T-cell (primary cell): ENCODE measurements at regions not wholly inside any gene's neighbourhood (a gene's known extent, or its start where the extent isn't known, plus 50 kb on each side); places are given as distances from the start of the nearest gene placed in this dataset.
A peak's percentile ranks its signal among the peaks of the same experiment; 100 is the strongest.

ENCODE experiments used
- ATAC-seq, 4 experiments: fragments of 200-7000 bp in 3 of 4; fragments of 150-1000 bp in 1 of 4; cut with Tn5 transposase; replicated peaks in 1 of 4; 1 replicate in 3 of 4; 2 replicates in 1 of 4; pipeline ENCODE4 v1.10.0; 2021; ENCODE audit warnings: moderate library complexity in 3 of 4, mild to moderate bottlenecking in 2 of 4, moderate number of reproducible peaks in 1 of 4
- CTCF ChIA-PET, 2 donors: fragments of 300-600 bp; sonication (Branson Sonifier 250); formaldehyde crosslinking; loops; one replicate each; lab custom pipeline; 2022; ENCODE audit warnings: antibody characterized with exemption in 2 of 2; lab: Charles Lee
- POLR2A ChIA-PET, 2 donors: fragments of 300-600 bp; sonication (Branson Sonifier 250); formaldehyde crosslinking; loops; one replicate each; lab custom pipeline; 2022; ENCODE audit warnings: antibody characterized with exemption in 2 of 2; lab: Charles Lee
- DNase-seq, 35 experiments: peaks; one replicate each; pipeline versions ENCODE4 v3.0.0 to v3.0.0-alpha.2; 2013 to 2023
- H3K27ac ChIP-seq: one replicate; pipeline ENCODE4 v1.5.1; 2013; ENCODE audit warnings: low read length
- H3K27me3 ChIP-seq, 2 experiments: replicated peaks in 1 of 2; 1 replicate in 1 of 2; 2 replicates in 1 of 2; pipeline versions ENCODE4 v1.6.1 to v1.7.0; 2013; ENCODE audit warnings: low read length in 1 of 2, mixed read lengths in 1 of 2; ENCODE audit not compliant: control insufficient read depth in 2 of 2, insufficient read depth in 2 of 2; ENCODE audit errors: extremely low read depth in 1 of 2
- H3K36me3 ChIP-seq, 2 donors: 1 replicate in 1 of 2; 2 replicates in 1 of 2; pipeline versions ENCODE4 v1.6.1 to v1.7.0; 2013; ENCODE audit warnings: low read length in 1 of 2; ENCODE audit not compliant: control insufficient read depth in 2 of 2, insufficient read depth in 1 of 2; ENCODE audit errors: extremely low read depth in 1 of 2
- H3K4me1 ChIP-seq, 2 experiments: 1 replicate in 1 of 2; 2 replicates in 1 of 2; pipeline versions ENCODE4 v1.6.1 to v1.7.0; 2013; ENCODE audit warnings: low read length in 2 of 2, mixed read lengths in 1 of 2; ENCODE audit not compliant: insufficient read depth in 2 of 2, control insufficient read depth in 1 of 2; ENCODE audit errors: extremely low read depth in 1 of 2
- H3K4me3 ChIP-seq, 2 donors: 1 replicate in 1 of 2; 2 replicates in 1 of 2; pipeline versions ENCODE4 v1.5.1 to v1.7.0; 2013; ENCODE audit warnings: mild to moderate bottlenecking in 2 of 2, low read length in 1 of 2, moderate library complexity in 1 of 2; ENCODE audit not compliant: control insufficient read depth in 1 of 2; ENCODE audit errors: extremely low read depth in 1 of 2
- H3K9me3 ChIP-seq: 2 replicates; pipeline ENCODE4 v1.7.0; 2013
- H3K27ac Mint-ChIP-seq, 2 donors: one replicate each; pipeline ENCODE4 v1.8.0; 2020 to 2021; ENCODE audit warnings: mild to moderate bottlenecking in 2 of 2, mixed read lengths in 2 of 2
- H3K27me3 Mint-ChIP-seq, 2 donors: one replicate each; pipeline ENCODE4 v1.8.0; 2021 to 2022; ENCODE audit warnings: mixed read lengths in 2 of 2
- H3K36me3 Mint-ChIP-seq: one replicate; pipeline ENCODE4 v1.8.0; 2021; ENCODE audit warnings: mixed read lengths
- H3K4me1 Mint-ChIP-seq, 3 donors: one replicate each; pipeline ENCODE4 v1.8.0; 2020 to 2022; ENCODE audit warnings: mixed read lengths in 3 of 3, mild to moderate bottlenecking in 1 of 3
- H3K4me3 Mint-ChIP-seq, 3 donors: one replicate each; pipeline ENCODE4 v1.8.0; 2020 to 2022; ENCODE audit warnings: mild to moderate bottlenecking in 3 of 3, mixed read lengths in 3 of 3, moderate library complexity in 3 of 3
- H3K9me3 Mint-ChIP-seq, 3 donors: one replicate each; pipeline ENCODE4 v1.8.0; 2020 to 2022; ENCODE audit warnings: mixed read lengths in 3 of 3
- WGBS: methylation state at CpG from one replicate; pipeline ENCODE4 v1.1.5; 2013; ENCODE audit warnings: missing lambda C conversion rate; ENCODE audit not compliant: insufficient coverage; 5-methylcytosine and 5-hydroxymethylcytosine counted together

GRCh38 chr3:189121092-189121491, 50.7 kb upstream of the TPRG1 start:
- peak in 1 of 35 experiments; percentile 64 for DNase-seq
- ATAC-seq = peak in 3 of 4 experiments; percentile 48 to 74 (median 73)
- no CpG with 5 or more reads among the region's 2 CpGs for WGBS
- Mint-ChIP-seq H3K4me3 (peak overlapping the region; percentile 50 to 81 (median 74)), H3K27ac (peak overlapping the region; percentile 81 to 89), H3K36me3 (no peaks in the 10 kb centered on the region), H3K9me3 (peaks cover 0 to 10% (median 6%) of the 10 kb centered on the region in 3 donors), H3K27me3 (no peaks in the 10 kb centered on the region), H3K4me1 (peaks cover 0 to 41% (median 31%) of the 10 kb centered on the region in 3 donors)
- peaks cover 0 to 5% of the 10 kb centered on the region in 2 experiments for H3K4me1 ChIP-seq
- no peaks in the 10 kb centered on the region for H3K9me3 ChIP-seq
- H3K27me3 ChIP-seq = no peaks in the 10 kb centered on the region
- ChIA-PET CTCF (interaction anchor here (0.5 to 3.7 kb wide), 12 partner anchors 11 to 1956 kb away, joined by 3 to 14 read pairs (median 4); no protein-coding TSS in a partner anchor), POLR2A (interaction anchor here in 1 of 2 donors (0.8 kb wide), 1 partner anchor 17 kb away, joined by 3 read pairs; no protein-coding TSS in a partner anchor)
- peak overlapping the region; percentile 45 for H3K27ac ChIP-seq
- no peaks in the 10 kb centered on the region for H3K36me3 ChIP-seq
- peak overlapping the region in 1 of 2 donors; percentile 31 for H3K4me3 ChIP-seq
